Adrenal gland (tissue), 9 donors: ENCODE measurements at regions not wholly inside any gene's neighbourhood (a gene's known extent, or its start where the extent isn't known, plus 50 kb on each side); places are given as distances from the start of the nearest gene placed in this dataset.

Experiments
- DNase-seq, 7 donors: peaks; one replicate each; pipeline ENCODE4 v3.0.0-alpha.2; 2019 to 2020
- H3K27ac ChIP-seq, 5 donors: fragments of 200-600 bp; sonication (generic) in 4 of 5; 1 replicate in 3 of 5; 2 replicates in 2 of 5; pipeline versions ENCODE4 v1.5.1 to v1.8.0; 2016 to 2020; ENCODE audit warnings: mild to moderate bottlenecking in 1 of 5
- H3K27me3 ChIP-seq: fragments of 200-600 bp; 2 replicates; pipeline ENCODE4 v1.8.0; 2021
- H3K36me3 ChIP-seq, 2 donors: fragments of 200-600 bp; replicated peaks in 1 of 2; 1 replicate in 1 of 2; 2 replicates in 1 of 2; pipeline versions ENCODE4 v1.5.1 to v1.8.0; 2018 to 2022
- H3K4me1 ChIP-seq, 2 donors: fragments of 200-600 bp; replicated peaks in 1 of 2; 1 replicate in 1 of 2; 2 replicates in 1 of 2; pipeline versions ENCODE4 v1.5.1 to v1.8.0; 2018 to 2021
- H3K4me3 ChIP-seq, 4 donors: fragments of 200-600 bp; sonication (generic) in 3 of 4; one replicate each; pipeline ENCODE4 v1.5.1; 2016 to 2018
- H3K9me3 ChIP-seq, 3 donors: fragments of 200-600 bp; sonication (generic) in 1 of 3; replicated peaks in 1 of 3; 1 replicate in 2 of 3; 2 replicates in 1 of 3; pipeline versions ENCODE4 v1.5.1 to v1.8.0; 2016 to 2021
- CTCF ChIP-seq, 6 experiments: fragments of 450-650 bp in 4 of 6; fragments of 200-600 bp in 2 of 6; sonication (generic) in 1 of 6; IDR thresholded peaks; 1 replicate in 5 of 6; 2 replicates in 1 of 6; pipeline versions ENCODE4 v1.5.1 to v1.8.0; 2016 to 2021; ENCODE audit warnings: antibody characterized with exemption in 6 of 6, mild to moderate bottlenecking in 2 of 6, moderate library complexity in 1 of 6
- POLR2A ChIP-seq, 2 donors: fragments of 450-650 bp; IDR thresholded peaks; one replicate each; pipeline ENCODE4 v1.6.1; 2017; ENCODE audit warnings: antibody characterized with exemption in 2 of 2, mild to moderate bottlenecking in 2 of 2, moderate library complexity in 1 of 2
- WGBS, 4 donors: extraction: QIAGEN DNeasy Blood & Tissue Kit in 2 of 4; methylation state at CpG; one replicate each; pipeline versions ENCODE4 v1.1.5 to v1.1.7; 2013 to 2017; 5-methylcytosine and 5-hydroxymethylcytosine counted together
- intact Hi-C, 2 donors: fragments of 100-400 bp; cut with DNase I; formaldehyde crosslinking; loops; one replicate each; pipeline versions ENCODE4 v1.14.1 to v1.15.0; 2022 to 2023
- donor health status: healthy with polysubstance abuse.
- donor health status: Bipolar disorder and iron deficiency.
- donor health status: DM: yes; HTN: yes; CAD: no.
- donor health status: DM: no; HTN: no; CAD: no.
- donor health status: DM: no; HTN: no; CAD: no.

- intact Hi-C loops, result no loop called here
- no peak overlapping the region for H3K4me3 ChIP-seq
- no peak overlapping the region for H3K27ac ChIP-seq
- H3K27me3 ChIP-seq, result no peaks in the 10 kb centered on the region
- 73 to 83% (median 82%) methylated on average over 6 of the region's 6 CpGs for WGBS, 4 donors
- peaks cover 0 to 4% (median 0%) of the 10 kb centered on the region in 3 donors for H3K9me3 ChIP-seq
- no peak for DNase-seq
- H3K36me3 ChIP-seq, result no peaks in the 10 kb centered on the region
- no peaks in the 10 kb centered on the region for H3K4me1 ChIP-seq
- no peak for TF ChIP-seq CTCF (IDR thresholded peaks at IDR 0.05)
- TF ChIP-seq POLR2A (IDR thresholded peaks at IDR 0.05), result no peak
Observed at GRCh38 chr16:76956394-76956793, 234.6 kb upstream of the MON1B start.

DNA sequence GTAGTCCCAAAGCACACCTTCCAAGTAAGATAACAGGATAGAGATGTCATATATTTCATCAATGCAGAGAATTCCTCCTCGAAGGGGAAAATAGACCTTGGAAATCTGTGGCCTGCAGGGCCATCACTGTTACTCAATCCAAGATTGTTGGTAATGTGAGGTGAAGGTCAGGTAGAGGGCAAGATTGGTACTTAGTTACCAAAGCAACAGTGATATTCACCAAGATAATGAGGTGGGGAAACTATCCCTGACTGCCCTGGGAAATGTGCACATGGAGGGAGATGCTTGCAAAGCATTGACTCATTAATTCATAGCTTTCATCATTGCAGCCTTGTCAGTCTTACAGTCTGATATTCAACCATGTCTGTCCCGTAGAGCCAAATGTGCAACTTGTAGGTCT is 234.1 kb upstream of the MON1B start:
- Histone ChIP-seq H3K27me3 (no peaks in the 10 kb centered on the region), H3K9me3 (no peaks in the 10 kb centered on the region), H3K4me3 (no peak overlapping the region), H3K27ac (no peak overlapping the region), H3K4me1 (no peaks in the 10 kb centered on the region), H3K36me3 (no peaks in the 10 kb centered on the region)
- DNase-seq, result no peak
- 48 to 67% (median 57%) methylated on average over 2 of the region's 2 CpGs for WGBS, 4 donors
- TF ChIP-seq CTCF (IDR thresholded peaks at IDR 0.05), result no peak
- no peak for TF ChIP-seq POLR2A (IDR thresholded peaks at IDR 0.05)
- intact Hi-C loops, result no loop called here

DNA sequence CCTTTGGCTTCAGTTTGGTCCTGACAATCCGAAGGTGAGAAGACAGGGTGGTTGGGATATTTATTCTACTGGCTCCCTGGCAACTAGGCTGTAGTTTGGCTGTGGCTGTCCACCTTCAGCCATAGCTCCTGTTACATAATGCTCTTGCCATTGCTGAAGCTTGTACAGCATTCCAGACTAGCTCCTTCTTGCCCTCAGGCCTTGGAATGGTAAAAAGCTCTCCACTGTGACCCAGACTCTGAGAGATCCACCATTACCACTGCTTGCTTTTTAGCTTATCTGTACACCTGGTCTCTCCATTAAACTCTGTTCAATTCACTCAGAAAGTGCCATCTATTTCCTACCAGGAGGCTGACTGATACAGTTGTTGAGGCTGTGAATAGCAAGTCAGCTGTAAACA is 231.8 kb upstream of the MON1B start:
- 82 to 100% (median 90%) methylated on average over 1 of the region's 1 CpG for WGBS, 4 donors
- H3K27me3 ChIP-seq, result no peaks in the 10 kb centered on the region
- TF ChIP-seq CTCF (IDR thresholded peaks at IDR 0.05) (no peak), POLR2A (IDR thresholded peaks at IDR 0.05) (no peak)
- H3K4me1 ChIP-seq, result no peaks in the 10 kb centered on the region
- no peaks in the 10 kb centered on the region for H3K9me3 ChIP-seq
- no peak overlapping the region for H3K27ac ChIP-seq
- intact Hi-C loops, result no loop called here
- H3K36me3 ChIP-seq, result no peaks in the 10 kb centered on the region
- DNase-seq, result no peak
- no peak overlapping the region for H3K4me3 ChIP-seq

DNA sequence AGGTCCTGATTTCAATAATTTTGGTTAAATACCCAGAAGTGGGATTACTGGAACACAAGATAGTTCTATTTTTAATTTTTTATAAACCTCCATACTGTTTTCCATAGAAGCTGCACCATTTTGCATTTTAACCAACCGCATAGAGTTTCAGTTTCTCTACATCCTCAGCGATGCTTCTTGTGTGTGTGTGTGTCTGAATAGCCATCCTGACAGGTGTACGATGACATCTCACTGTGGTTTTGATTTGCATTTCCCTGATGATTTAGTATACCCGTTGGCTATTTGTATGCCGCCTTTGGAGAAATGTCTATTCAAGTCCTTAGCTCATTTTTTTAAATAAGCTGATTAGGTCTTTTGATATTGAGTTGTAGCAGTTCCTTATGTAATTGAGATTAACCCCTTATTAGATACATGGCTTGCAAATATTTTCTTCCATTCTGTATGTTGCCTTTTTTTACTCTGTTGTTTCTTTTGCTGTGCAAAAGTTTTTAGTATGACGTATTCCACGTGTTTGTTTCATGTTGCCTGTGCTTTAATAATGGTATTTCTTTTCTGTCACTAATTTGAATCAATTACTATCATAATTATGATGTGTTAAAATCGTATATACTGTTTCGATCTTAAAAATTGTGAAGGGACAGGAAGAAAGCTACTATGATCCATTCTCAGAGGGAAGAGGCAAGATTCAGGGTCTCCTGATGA is 227.2 kb upstream of the MON1B start:
- Histone ChIP-seq H3K27ac (no peak overlapping the region), H3K36me3 (no peaks in the 10 kb centered on the region), H3K4me1 (no peaks in the 10 kb centered on the region), H3K9me3 (no peaks in the 10 kb centered on the region), H3K4me3 (no peak overlapping the region), H3K27me3 (no peaks in the 10 kb centered on the region)
- DNase-seq, result no peak
- intact Hi-C loops, result no loop called here
- TF ChIP-seq CTCF (IDR thresholded peaks at IDR 0.05) (no peak), POLR2A (IDR thresholded peaks at IDR 0.05) (no peak)
- WGBS, 4 donors, result 85 to 90% (median 89%) methylated on average over 9 of the region's 9 CpGs
